ENCODE measurements at regions not wholly inside any gene's neighbourhood (a gene's known extent, or its start where the extent isn't known, plus 50 kb on each side); places are given as distances from the start of the nearest gene placed in this dataset.

GRCh38 chr3:168574455-168575158, 478.9 kb upstream of the GOLIM4 start:
- peak; percentile 52 for DNase-seq

DNA sequence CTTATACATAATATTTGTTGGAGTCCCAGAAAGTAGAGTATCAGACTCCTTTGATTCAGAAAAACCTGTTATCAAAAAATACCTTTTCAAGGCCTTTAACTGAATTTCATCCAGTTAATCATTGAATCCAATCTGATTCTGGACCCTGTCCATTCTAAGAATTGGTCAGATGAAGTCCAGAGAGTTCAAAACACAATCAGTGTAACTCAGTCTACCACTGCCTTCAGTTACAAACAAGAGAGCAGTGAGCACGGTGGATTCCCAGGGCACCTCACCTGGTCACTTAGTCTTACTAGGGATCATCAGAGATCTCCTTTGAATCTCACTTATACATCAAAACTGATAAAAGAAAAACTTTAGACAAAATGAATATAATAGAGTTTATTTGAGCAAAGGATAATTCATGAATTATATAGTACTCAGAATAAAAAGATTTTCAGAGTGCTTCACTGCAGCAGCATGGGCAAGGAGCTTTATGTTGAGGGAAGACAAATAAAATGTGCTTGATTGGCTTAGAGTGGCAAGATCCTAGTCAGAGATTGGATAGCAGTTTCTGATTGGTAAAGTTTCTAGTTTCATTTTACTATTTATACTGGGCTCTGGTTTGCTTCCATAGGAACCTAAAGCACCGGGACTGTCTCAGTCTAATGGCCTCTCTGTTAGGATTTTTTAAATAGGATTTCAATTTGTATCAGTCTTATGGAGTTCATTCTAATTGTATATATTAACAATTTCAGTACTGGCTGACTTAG, 474.9 kb upstream of the GOLIM4 start:
- DNase-seq: peak; percentile 16

DNA sequence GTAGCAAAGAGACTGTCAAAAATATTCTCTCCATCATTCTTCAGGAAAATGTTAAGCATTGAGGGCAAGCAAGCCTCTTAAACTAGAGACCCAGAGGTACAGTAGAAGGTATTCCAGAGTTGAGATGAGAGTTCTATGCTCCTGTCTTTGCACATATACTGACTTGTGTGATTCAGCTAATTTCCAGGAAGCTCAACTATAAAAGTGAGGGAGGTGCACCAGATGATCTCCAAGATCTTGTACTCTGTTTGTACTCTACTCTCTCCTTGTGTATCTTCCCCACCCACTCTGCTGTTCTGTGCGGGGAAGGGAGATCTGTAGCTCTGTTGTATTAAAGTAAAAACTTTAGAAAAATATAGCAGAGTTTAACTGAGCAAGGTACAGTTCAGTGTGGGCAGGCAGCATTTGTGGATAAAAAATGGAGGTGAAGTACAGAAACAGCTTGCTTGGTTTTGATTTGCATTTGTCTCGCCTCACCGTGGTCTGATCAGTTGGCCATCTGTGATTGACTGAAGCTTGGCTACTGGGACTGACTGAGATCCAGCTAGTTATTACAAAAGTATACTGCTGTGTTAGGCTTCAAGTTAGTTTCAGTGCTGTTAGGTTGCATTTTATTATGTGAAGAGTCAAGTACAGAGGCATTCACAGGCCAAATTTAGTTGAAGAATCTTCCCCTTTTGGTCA, 463.1 kb upstream of the GOLIM4 start:
- DNase-seq: peak; percentile 22

GRCh38 chr3:168552251-168552650, 456.5 kb upstream of the GOLIM4 start:
- DNase-seq: no peak

DNA sequence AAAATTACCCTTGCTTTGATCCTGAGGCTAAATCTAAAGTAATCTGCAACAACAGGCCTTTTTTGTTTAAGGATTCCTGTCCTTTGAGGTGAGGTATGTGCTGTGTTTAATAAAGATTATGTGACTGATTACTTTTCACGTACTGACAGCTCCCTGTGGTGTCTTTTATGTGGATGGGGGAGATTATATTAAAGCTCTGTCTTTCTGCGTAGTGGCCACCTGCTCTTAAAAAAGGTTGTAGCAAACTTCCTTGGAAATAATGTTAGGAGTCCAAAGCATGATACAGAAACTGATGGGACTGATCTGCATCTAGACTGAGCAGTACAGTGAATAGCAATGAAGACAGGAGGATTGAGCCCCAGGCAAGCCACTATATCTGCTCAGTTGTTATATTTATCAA, 453.0 kb upstream of the GOLIM4 start:
- peak; percentile 87 for DNase-seq

- DNase-seq: no peak
Measured at GRCh38 chr3:168546707-168547106, 451.0 kb upstream of the GOLIM4 start.

- peak; percentile 73 for DNase-seq
Measured at GRCh38 chr3:168545591-168545990, 449.9 kb upstream of the GOLIM4 start.

GRCh38 chr3:168544097-168544957, 448.6 kb upstream of the GOLIM4 start:
- peak; percentile 71 for DNase-seq

DNA sequence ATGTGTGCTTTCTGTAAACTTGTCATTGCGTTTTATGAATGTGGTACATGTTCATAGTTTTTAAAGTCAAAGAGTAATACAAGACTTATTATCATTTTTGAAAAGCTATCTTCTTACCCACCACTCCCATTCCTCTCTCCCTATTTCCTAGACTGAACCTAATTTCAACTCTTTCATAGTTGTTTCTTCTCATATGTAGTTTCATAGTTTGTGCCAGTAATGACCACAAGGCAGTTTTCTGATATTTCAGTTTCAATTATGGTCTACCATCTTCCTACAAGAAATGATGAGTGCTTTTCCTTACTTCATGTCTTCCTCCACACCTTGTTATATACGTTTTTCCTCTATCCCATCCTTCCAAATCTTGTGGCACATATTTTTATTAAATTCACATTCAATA, 445.0 kb upstream of the GOLIM4 start:
- no peak for DNase-seq

DNA sequence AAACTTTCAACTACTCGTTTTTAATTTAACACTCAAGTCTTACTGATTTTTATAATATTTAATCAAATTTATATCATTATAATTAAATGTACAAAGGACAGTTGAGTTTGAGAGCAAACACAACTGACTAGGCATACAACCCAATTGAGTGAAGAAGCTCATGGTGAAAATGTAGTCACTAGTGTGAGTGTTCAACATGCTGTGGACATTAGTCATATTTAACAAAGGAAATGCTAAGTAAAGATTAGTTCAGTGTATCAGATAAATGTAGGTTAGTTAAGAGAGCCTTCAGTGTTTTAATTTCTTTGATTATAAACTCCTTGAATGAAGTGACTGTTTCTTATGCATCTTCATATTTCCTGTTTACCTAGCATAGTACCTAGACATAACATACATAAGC, 444.2 kb upstream of the GOLIM4 start:
- DNase-seq: peak; percentile 54

- peak; percentile 64 for DNase-seq
Measured at GRCh38 chr3:168534761-168535160, 439.0 kb upstream of the GOLIM4 start.

GRCh38 chr3:168533600-168533999, 437.9 kb upstream of the GOLIM4 start:
- no peak for DNase-seq

GRCh38 chr3:168532135-168532534, 436.4 kb upstream of the GOLIM4 start:
- DNase-seq: no peak

- DNase-seq: peak; percentile 56
Measured at GRCh38 chr3:168531116-168531515, 435.4 kb upstream of the GOLIM4 start.

GRCh38 chr3:168524129-168524528, 428.4 kb upstream of the GOLIM4 start:
- DNase-seq: no peak

GRCh38 chr3:168517249-168518071, 421.7 kb upstream of the GOLIM4 start:
- DNase-seq: peak; percentile 99

- DNase-seq: peak; percentile 42
Measured at GRCh38 chr3:168514252-168514651, 418.5 kb upstream of the GOLIM4 start.

GRCh38 chr3:168512802-168513201, 417.1 kb upstream of the GOLIM4 start:
- peak; percentile 15 for DNase-seq

- DNase-seq: peak; percentile 67
Measured at GRCh38 chr3:168511428-168512014, 415.8 kb upstream of the GOLIM4 start.

DNA sequence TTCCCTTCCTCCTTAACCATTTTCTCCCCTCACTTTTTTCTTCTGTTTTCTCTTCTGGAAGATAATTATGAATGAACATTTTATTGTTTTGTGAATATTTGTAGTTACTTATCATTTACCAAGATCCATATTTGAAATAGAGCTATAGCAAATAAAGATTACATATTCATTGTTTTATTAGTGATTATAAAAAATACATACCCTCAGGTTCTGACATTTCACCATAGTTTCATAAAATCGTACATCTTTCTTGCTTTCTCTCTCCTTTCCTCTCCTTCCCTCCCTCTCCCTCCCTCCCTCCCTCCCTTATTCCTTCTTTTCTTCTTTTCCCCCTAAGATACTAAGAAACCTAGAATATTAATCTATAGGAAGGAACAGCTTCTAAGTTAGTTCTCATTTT, 410.9 kb upstream of the GOLIM4 start:
- no peak for DNase-seq

DNA sequence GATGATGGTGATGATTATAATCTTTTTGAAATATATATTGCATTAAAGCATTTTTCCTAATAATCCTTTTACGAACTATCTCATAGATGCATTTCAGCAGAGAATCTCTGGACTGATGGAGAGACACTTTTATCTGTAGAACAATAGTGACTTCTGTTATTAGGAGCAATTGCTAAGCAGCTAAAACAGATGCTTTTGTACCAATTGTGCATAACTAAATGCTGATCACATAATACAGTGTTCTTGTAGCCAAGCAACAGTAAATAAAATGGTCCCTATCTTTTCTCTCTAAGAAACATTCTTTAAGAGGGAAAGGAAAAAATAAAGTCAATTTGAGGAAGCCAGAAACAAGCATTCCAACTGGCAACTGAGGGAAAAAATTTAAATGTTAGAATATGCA, 405.8 kb upstream of the GOLIM4 start:
- DNase-seq: no peak

DNA sequence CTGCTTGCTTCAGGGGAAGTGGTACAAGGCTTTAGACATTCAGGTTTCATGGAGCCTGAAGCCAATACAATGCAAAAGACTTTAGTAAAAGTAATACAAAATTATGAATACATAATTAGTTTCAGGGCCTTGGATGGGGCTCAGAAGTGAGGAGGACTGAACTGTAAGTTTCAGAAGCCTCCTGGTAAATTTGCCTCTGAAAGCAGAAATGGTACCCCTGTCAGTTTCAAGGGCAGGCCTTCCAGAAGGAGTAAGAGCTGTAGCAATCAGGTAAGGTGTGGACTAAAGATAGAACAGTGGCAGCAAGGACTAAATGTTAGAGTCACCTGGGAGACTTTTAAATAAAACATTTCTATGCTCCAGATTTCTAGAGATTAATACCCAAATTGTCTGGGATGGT, 402.5 kb upstream of the GOLIM4 start:
- no peak for DNase-seq
